IPS DF 19.7 (cell line): ENCODE measurements at regions not wholly inside any gene's neighbourhood (a gene's known extent, or its start where the extent isn't known, plus 50 kb on each side); places are given as distances from the start of the nearest gene placed in this dataset.

Source experiments
- DNase-seq: peaks from one replicate; pipeline ENCODE4 v3.0.0-alpha.2; 2013; ENCODE audit warnings: low read depth, low spot score

- DNase-seq, result no peak
These were observed 583.5 kb upstream of the MKI67 start for GRCh38 chr10:128709686-128710085.

DNA sequence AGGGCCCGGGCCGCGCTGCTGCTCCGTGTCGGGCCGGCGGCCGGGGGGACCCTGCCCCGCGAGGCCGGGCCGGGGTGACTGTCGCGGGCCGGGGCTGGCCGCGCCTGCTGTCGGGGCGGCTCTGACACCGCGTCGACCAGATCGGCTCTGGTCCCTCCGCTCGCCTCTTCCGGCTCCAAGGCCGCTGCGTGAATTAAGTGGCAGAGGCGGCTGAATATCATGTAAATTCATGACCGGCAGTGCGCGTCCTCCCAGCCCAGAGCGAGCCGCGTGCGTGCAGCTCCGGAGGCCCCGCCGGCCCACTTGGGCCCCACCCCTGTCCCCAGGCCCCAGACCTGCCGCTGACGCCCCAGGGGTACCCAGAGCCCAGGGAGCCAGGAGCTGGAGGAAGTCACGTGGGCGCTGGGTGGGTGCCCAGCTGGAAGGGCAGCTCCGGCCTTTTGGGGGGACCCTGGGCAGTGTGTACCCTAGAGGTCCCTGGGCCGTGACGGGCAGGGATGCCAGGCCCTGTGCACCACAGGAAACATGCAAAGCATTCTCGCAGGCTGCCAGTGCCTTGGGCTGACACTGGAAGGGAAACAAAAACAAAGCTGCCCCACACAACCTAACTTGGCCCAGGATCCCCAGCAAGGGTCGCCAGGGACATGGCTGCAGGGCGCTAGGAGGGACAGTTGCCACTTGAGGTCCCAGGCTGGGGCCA is 584.0 kb upstream of the MKI67 start:
- DNase-seq, result no peak

GRCh38 chr10:128710798-128711183 is 584.6 kb upstream of the MKI67 start:
- no peak for DNase-seq

- DNase-seq, result no peak
These were observed 585.6 kb upstream of the MKI67 start for GRCh38 chr10:128711806-128712205.

GRCh38 chr10:128712661-128713400 is 586.6 kb upstream of the MKI67 start:
- no peak for DNase-seq

DNA sequence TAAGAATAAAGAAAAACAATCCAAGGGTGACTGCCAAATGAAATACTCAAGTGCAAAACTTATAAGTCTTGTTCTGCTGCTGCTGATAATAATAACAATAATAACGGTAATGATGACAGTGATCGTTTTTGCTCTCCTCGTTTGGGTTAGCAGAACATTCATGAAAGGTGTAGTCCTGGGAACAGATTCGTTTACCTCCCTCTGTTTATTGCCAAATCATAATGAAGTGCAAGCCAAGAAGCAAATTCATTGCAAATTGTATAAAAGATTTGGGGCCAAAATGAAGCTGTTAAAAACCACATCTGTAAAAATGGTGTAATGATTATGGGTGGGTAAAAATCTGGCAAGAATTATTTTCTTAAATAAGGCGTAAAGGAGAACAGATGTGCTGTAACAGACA is 587.2 kb upstream of the MKI67 start:
- DNase-seq, result no peak

- no peak for DNase-seq
These were observed 587.8 kb upstream of the MKI67 start for GRCh38 chr10:128713874-128714570.

GRCh38 chr10:128714644-128715415 is 588.6 kb upstream of the MKI67 start:
- no peak for DNase-seq

- no peak for DNase-seq
These were observed 590.0 kb upstream of the MKI67 start for GRCh38 chr10:128716181-128716580.

DNA sequence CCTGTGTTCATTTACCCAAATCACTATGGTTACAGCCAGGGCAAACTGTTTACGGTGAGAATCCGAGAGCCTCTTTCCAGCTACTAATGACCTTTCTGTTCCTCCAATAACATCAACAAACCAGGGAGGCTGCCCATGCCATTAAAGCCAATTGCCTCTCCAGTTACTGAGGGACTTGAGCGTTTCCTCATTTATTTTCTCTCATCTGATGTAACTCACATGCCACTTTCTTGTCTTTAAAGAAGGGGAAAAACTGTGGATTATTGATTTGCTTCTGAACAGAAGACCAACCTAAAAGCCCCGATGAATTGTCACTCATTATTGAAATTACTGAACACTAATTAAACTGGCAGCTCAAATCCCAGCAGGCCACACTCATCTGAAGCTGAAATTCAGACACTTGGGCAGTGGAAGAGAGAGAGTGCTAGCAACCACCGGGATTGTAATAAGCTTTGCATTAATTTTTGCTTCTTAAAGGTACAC is 595.8 kb upstream of the MKI67 start:
- DNase-seq, result no peak

DNA sequence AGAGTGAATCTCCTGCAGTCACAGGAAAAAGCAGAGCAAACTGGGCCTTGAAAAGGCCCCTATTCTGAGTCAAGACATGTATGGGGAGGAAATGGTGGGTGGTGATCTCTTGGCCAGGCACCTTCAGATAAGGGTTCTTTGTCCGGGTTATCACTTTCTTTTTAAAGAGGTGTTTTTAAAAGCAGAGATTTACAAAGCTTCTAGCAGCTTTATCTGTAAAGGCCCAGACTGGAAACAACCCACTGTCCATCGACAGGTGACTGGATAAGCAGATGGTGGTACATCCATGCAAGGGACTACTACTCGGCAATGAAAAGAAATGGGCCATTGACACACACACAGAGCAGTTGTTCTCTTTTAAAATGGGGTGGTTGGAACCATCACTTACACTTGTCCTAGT is 596.7 kb upstream of the MKI67 start:
- DNase-seq, result no peak

DNA sequence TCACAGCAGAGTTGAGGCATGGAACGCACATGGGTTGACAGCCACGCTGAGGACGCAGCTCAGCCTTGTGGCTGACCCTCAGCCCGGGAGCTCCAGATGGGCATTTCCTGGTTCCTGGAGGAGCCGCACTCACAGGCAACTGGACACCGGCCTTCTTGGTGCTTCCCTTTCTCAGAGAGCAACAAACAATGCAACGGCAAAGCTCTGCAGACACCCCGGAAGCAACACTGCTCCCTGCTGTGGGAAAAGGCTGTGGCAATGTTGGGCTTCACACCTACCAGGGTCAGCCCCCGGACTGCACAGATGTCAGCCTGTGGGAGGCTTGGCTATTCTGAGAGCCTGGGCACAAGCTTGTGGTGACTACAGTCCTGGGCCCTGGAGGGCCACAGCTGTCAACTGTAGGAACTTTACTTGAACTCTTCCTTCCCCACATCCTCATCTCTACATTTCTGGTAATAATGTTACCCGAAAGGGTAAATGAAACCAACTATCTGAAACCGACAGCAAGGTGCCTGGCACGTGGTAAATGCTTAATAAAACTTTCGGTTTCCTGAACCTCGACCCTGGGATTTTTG is 597.5 kb upstream of the MKI67 start:
- DNase-seq, result no peak

DNA sequence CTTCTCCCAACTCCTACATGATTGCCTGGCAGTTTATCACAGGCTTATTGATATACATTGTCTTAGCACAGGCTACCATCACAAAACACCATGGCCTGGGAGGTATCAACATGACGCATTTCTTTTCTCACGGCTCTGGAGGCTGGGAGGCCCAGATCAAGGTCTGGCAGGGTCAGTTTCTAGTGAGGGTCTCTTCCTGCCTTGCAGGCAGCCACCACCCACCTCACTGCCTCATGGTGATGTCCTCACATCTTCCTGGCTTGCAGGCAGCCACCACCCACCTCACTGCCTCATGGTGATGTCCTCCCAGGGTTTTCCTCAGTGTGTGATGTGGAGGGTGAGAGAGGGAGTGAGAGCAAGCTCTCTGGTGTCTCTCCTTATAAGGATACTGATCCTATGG is 599.3 kb upstream of the MKI67 start:
- DNase-seq, result no peak

DNA sequence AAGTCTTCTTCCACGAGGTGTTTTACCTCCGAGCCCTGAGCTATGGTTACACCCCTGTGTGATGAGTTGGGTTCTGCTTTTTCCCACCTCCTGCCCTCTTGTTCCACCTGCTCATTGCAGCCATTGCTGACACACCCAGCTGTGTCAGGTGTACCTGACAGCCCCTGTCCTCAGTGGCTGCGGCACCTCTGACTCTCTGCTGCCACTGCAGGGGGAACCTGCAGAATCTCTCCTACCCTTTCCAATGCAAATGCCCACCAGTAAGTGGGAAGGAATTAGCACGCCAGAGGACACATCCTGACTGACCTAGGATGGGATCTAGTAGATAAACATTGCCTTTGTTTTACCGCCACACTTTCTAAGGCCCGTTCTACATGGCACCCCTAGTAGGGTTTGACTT is 600.9 kb upstream of the MKI67 start:
- DNase-seq, result peak; percentile 12

DNA sequence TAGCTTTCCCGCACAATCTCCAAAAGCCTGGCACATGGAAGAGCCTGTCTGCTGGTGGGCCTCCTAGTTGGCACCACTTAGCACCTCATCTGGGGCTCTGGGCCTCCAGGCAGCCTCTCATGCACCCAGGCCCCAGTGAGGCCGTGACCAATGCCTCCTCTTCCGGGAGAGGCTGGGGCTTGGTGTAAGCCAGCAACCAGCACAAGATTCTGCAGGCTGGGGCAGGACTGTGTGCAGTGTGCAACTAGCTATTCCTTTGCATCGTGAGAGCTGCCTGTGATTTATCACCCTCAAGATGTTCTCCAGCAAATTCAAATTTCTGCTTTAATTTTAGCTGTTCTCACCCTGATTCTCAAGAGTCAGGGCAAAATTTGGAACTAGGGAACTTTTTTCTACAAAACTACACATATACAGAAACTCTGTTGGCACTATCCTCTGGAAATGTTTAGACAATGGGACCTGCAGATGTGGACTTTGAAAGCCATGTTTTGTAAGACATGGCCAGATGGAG is 603.7 kb upstream of the MKI67 start:
- no peak for DNase-seq

DNA sequence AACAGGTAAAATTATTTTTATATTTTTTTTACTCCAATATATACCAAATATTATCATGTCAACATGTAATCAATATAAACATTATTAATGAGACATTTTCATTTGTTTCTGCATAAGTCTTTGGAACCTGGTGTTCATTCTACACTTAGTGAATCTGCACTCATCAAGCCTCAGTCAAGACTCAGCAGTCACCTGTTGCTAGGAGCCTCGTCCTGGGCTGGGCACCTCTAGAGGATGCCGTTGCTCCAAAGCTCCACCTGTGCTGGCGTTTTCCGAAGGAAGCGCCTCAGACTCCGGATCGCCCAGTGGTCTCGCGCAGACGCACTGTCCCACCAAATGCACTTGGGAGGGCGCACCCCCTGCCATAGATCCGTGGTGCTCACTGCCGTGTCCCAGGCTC is 604.7 kb upstream of the MKI67 start:
- no peak for DNase-seq

DNA sequence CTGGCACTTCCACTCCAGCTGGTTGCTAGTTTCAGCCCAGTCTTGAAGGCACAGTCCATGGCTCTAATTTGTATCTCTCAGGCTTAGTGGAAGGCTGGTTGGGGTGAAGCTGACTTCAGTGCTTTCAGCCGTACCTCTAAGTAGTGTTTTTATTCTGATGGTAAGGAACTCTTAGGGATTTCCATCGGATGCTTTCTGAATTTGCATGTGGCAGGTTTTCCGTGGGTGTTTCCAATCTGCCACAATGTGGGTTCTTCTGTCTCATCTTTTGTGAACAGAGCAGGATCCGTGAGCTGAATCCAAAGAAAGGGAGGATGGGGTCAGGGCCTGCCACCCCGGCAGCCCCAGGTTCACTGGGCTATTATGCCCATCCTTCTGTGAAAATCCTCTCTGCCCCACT is 607.9 kb upstream of the MKI67 start:
- DNase-seq, result no peak

DNA sequence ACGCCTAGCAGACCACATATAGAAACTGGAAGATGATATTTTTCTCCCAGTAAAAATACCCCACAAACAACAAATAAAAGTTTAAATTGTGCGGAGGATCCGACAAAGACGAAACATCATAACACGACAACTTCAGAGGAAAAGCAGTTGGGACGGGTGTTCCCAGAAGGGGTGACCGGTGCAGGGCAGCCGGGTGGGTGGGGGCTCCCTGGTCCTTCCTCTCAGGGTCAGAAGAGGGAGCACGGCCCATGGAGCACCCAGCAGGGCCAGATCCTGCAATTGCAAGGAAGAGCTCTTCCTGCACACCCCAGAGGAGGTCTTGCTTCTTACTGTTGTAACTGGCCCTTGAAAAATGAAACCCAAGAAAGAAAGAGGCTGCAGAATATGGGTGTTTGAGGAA is 608.5 kb upstream of the MKI67 start:
- no peak for DNase-seq

GRCh38 chr10:128735996-128736395 is 609.8 kb upstream of the MKI67 start:
- DNase-seq, result no peak

DNA sequence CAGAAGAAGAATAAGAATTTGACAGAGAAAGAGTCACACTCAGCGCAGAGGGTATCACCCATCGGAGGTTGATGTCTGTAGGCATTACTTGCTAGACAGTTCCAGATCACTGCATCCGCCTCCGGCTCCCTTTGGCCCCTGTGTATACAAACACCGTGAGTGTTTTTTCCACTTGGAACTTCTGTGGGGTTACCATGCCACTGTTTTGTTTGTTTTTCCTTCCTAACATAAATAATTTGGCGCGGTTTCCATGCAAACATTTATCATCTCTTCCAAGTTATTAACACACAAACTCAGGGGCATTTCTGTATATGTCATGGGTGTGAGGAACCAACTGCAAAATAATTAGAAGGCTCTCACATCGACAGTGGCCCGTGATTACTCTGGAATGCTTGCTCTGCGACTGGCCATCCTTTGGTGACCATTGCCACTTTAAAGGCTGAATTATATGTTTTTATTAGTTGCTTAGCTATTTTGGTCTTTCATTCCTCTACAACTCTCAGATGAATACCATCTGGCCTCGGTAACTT is 612.2 kb upstream of the MKI67 start:
- DNase-seq, result no peak

GRCh38 chr10:128739930-128740329 is 613.7 kb upstream of the MKI67 start:
- peak; percentile 17 for DNase-seq
